Panc1 (cell line): ENCODE measurements at regions not wholly inside any gene's neighbourhood (a gene's known extent, or its start where the extent isn't known, plus 50 kb on each side); places are given as distances from the start of the nearest gene placed in this dataset.

Source experiments
- CTCF ChIP-seq: fragments of 450-650 bp; IDR thresholded peaks from 2 replicates; pipeline ENCODE4 v1.5.1; 2017; ENCODE audit warnings: mild to moderate bottlenecking
- POLR2AphosphoS5 ChIP-seq: IDR thresholded peaks from 2 replicates; pipeline ENCODE4 v1.6.1; 2012; ENCODE audit warnings: mild to moderate bottlenecking, low read depth, low read length, moderate library complexity
- REST ChIP-seq, 2 experiments: IDR thresholded peaks; 2 replicates each; pipeline ENCODE4 v1.6.1; 2011 to 2012; ENCODE audit warnings: low read depth in 2 of 2, control low read depth in 1 of 2, low read length in 1 of 2, mild to moderate bottlenecking in 1 of 2, moderate library complexity in 1 of 2; ENCODE audit not compliant: insufficient read depth in 1 of 2
- SIN3A ChIP-seq: IDR thresholded peaks from 2 replicates; pipeline ENCODE4 v1.6.1; 2012; ENCODE audit warnings: low read depth, mild to moderate bottlenecking, low read length, moderate library complexity, borderline replicate concordance; ENCODE audit not compliant: insufficient read depth
- TCF7L2 ChIP-seq: IDR thresholded peaks from 2 replicates; pipeline ENCODE4 v1.6.1; 2011; ENCODE audit warnings: mild to moderate bottlenecking, low read depth, low read length, inconsistent platforms

GRCh38 chr3:165455793-165456192, 259.6 kb upstream of the SLITRK3 start:
- TF ChIP-seq CTCF (no peak), POLR2AphosphoS5 (no peak), TCF7L2 (no peak), REST (IDR thresholded peaks at IDR 0.05; ENCODE audit: insufficient read depth in 1 of 2, low read depth in 2 of 2, low read length in 1 of 2) (no peak), SIN3A (no peak)
